K562 (cell line): ENCODE measurements at regions not wholly inside any gene's neighbourhood (a gene's known extent, or its start where the extent isn't known, plus 50 kb on each side); places are given as distances from the start of the nearest gene placed in this dataset.

Experiments
- ATF1 ChIP-seq, 2 experiments: fragments of 450-650 bp in 1 of 2; IDR thresholded peaks; 2 replicates each; pipeline ENCODE4 v1.6.1; 2016; ENCODE audit warnings: missing compliant biosample characterization in 1 of 2, missing genetic modification characterization in 1 of 2
- ATF4 ChIP-seq: fragments of 450-650 bp; formaldehyde crosslinking; IDR thresholded peaks from 2 replicates; pipeline ENCODE4 v1.4.0; 2022; ENCODE audit warnings: mild to moderate bottlenecking, moderate library complexity
- CEBPG ChIP-seq, 3 experiments: fragments of 200-800 bp in 1 of 3; sonication (Bioruptor generic) in 1 of 3; sonication (generic) in 1 of 3; formaldehyde crosslinking in 1 of 3; IDR thresholded peaks in 2 of 3; conservative IDR thresholded peaks in 1 of 3; 2 replicates each; pipeline versions ENCODE4 v1.6.1 to v1.8.0; 2016 to 2022; ENCODE audit warnings: missing compliant biosample characterization in 2 of 3, missing genetic modification characterization in 2 of 3, mild to moderate bottlenecking in 1 of 3, missing genetic modification reagents in 1 of 3
- DLX4 ChIP-seq: fragments of 250-450 bp; sonication (Bioruptor Pico); IDR thresholded peaks from 2 replicates; pipeline ENCODE4 v1.6.1; 2021; ENCODE audit warnings: mild to moderate bottlenecking
- ESRRB ChIP-seq: fragments of 250-450 bp; sonication (Bioruptor Pico); IDR thresholded peaks from 2 replicates; pipeline ENCODE4 v1.5.0; 2020; ENCODE audit warnings: mild to moderate bottlenecking, moderate library complexity, borderline replicate concordance
- GABPB2 ChIP-seq: fragments of 250-450 bp; sonication (Bioruptor Pico); conservative IDR thresholded peaks from 2 replicates; pipeline ENCODE4 v1.5.1; 2021; ENCODE audit warnings: mild to moderate bottlenecking
- IFI16 ChIP-seq: fragments of 250-450 bp; sonication (Bioruptor Pico); IDR thresholded peaks from 2 replicates; pipeline ENCODE4 v2.1.2; 2022; ENCODE audit warnings: mild to moderate bottlenecking, inconsistent platforms
- MAZ ChIP-seq, 2 experiments: fragments of 450-650 bp in 1 of 2; sonication (generic) in 1 of 2; formaldehyde crosslinking; IDR thresholded peaks in 1 of 2; conservative IDR thresholded peaks in 1 of 2; 2 replicates each; pipeline versions ENCODE4 v1.4.0 to v1.5.0; 2020; ENCODE audit warnings: mild to moderate bottlenecking in 1 of 2, missing genetic modification reagents in 1 of 2
- PATZ1 ChIP-seq: fragments of 250-450 bp; sonication (Bioruptor Pico); IDR thresholded peaks from 2 replicates; pipeline ENCODE4 v1.5.0; 2020; ENCODE audit warnings: mild to moderate bottlenecking, borderline replicate concordance
- TCFL5 ChIP-seq: fragments of 250-450 bp; sonication (Bioruptor Pico); conservative IDR thresholded peaks from 2 replicates; pipeline ENCODE4 v1.6.1; 2021; ENCODE audit warnings: mild to moderate bottlenecking, moderate library complexity, matching md5 sums
- TEAD1 ChIP-seq, 2 experiments: fragments of 450-650 bp in 1 of 2; sonication (generic) in 1 of 2; formaldehyde crosslinking; IDR thresholded peaks; 2 replicates each; pipeline versions ENCODE4 v1.4.0 to v1.8.0; 2020 to 2022; ENCODE audit warnings: mild to moderate bottlenecking in 2 of 2, missing genetic modification reagents in 1 of 2
- ZBTB17 ChIP-seq: fragments of 450-650 bp; formaldehyde crosslinking; IDR thresholded peaks from 2 replicates; pipeline ENCODE4 v1.4.0; 2020; ENCODE audit warnings: mild to moderate bottlenecking
- ZKSCAN3 ChIP-seq: fragments of 250-450 bp; sonication (Bioruptor Pico); IDR thresholded peaks from 2 replicates; pipeline ENCODE4 v1.4.0; 2020
- ZNF134 ChIP-seq: fragments of 250-450 bp; sonication (Bioruptor Pico); conservative IDR thresholded peaks from 2 replicates; pipeline ENCODE4 v1.4.0; 2020
- ZNF165 ChIP-seq: fragments of 250-450 bp; sonication (Bioruptor Pico); IDR thresholded peaks from 2 replicates; pipeline ENCODE4 v1.4.0; 2020; ENCODE audit warnings: borderline replicate concordance
- ZNF311 ChIP-seq: fragments of 250-450 bp; sonication (Bioruptor Pico); IDR thresholded peaks from 2 replicates; pipeline ENCODE4 v1.4.0; 2020; ENCODE audit warnings: mild to moderate bottlenecking, moderate library complexity
- ZNF347 ChIP-seq: fragments of 450-650 bp; formaldehyde crosslinking; IDR thresholded peaks from 2 replicates; pipeline ENCODE4 v1.4.0; 2020; ENCODE audit warnings: low read depth, mild to moderate bottlenecking, moderate library complexity
- ZNF584 ChIP-seq: fragments of 200-800 bp; sonication (Bioruptor generic); IDR thresholded peaks from 2 replicates; pipeline ENCODE4 v1.6.1; 2016; ENCODE audit warnings: low read depth, mild to moderate bottlenecking, missing genetic modification characterization, missing compliant biosample characterization
- ZNF639 ChIP-seq, 2 experiments: fragments of 200-800 bp in 1 of 2; sonication (Bioruptor generic) in 1 of 2; sonication (generic) in 1 of 2; formaldehyde crosslinking in 1 of 2; IDR thresholded peaks in 1 of 2; conservative IDR thresholded peaks in 1 of 2; 2 replicates each; pipeline versions ENCODE4 v1.5.0 to v1.6.1; 2016 to 2020; ENCODE audit warnings: missing compliant biosample characterization in 1 of 2, missing genetic modification characterization in 1 of 2, missing genetic modification reagents in 1 of 2
- ZSCAN32 ChIP-seq: fragments of 450-650 bp; formaldehyde crosslinking; IDR thresholded peaks from 2 replicates; pipeline ENCODE4 v1.4.0; 2020; ENCODE audit warnings: mild to moderate bottlenecking, moderate library complexity

GRCh38 chr9:107675351-107676259, 186.0 kb upstream of the KLF4 start (continued):
- peak; percentile 84 for TF ChIP-seq ATF4
- peak; percentile 85 for TF ChIP-seq TCFL5 (CRISPR knock-in tag)
- TF ChIP-seq GABPB2 = 0 out of 2 replicates have a peak, but pooled peaks have one; percentile 87
- TF ChIP-seq DLX4 = no peak
- TF ChIP-seq CEBPG (CRISPR knock-in tag; IDR thresholded peaks at IDR 0.05) = no peak
- TF ChIP-seq CEBPG (tag; conservative IDR thresholded peaks at IDR 0.05 in 1 of 2, IDR thresholded peaks at IDR 0.05 in 1 of 2) = peak; percentile 49 to 69; a peak in 2 of 4 replicates
- TF ChIP-seq ZNF347 (CRISPR knock-in tag) = 0 out of 2 replicates have a peak, but pooled peaks have one; percentile 50
- TF ChIP-seq TEAD1 (CRISPR knock-in tag; IDR thresholded peaks at IDR 0.05) = peak in 1 of 2 experiments; percentile 95; a peak in 2 of 4 replicates
- TF ChIP-seq ZNF584 (CRISPR knock-in tag) = peak; percentile 98
- no peak for TF ChIP-seq IFI16
- peak; percentile 81 for TF ChIP-seq ZSCAN32 (CRISPR knock-in tag)
- peak in 1 of 2 experiments; percentile 85; a peak in 2 of 4 replicates for TF ChIP-seq MAZ (CRISPR knock-in tag; conservative IDR thresholded peaks at IDR 0.05 in 1 of 2, IDR thresholded peaks at IDR 0.05 in 1 of 2)
- TF ChIP-seq ATF1 (CRISPR knock-in tag; IDR thresholded peaks at IDR 0.05) = no peak
- TF ChIP-seq ATF1 (tag; IDR thresholded peaks at IDR 0.05) = peak; percentile 45; the same call in 1 of the 2 replicates
- TF ChIP-seq ZKSCAN3 = 0 out of 2 replicates have a peak, but pooled peaks have one; percentile 67
- TF ChIP-seq ESRRB = 0 out of 2 replicates have a peak, but pooled peaks have one; percentile 23
- TF ChIP-seq ZNF165 (CRISPR knock-in tag) = peak; percentile 94
- TF ChIP-seq ZNF134 (CRISPR knock-in tag) = peak; percentile 77; the same call in 1 of the 2 replicates
- TF ChIP-seq ZBTB17 (CRISPR knock-in tag) = peak; percentile 91
- peak in 1 of 2 experiments; percentile 97; a peak in 2 of 4 replicates for TF ChIP-seq ZNF639 (CRISPR knock-in tag; conservative IDR thresholded peaks at IDR 0.05 in 1 of 2, IDR thresholded peaks at IDR 0.05 in 1 of 2)
- peak; percentile 93 for TF ChIP-seq PATZ1 (CRISPR knock-in tag)
- TF ChIP-seq ZNF311 (CRISPR knock-in tag) = peak; percentile 97
